GM12872 (cell line): ENCODE measurements at regions not wholly inside any gene's neighbourhood (a gene's known extent, or its start where the extent isn't known, plus 50 kb on each side); places are given as distances from the start of the nearest gene placed in this dataset.

Experiments
- TF ChIP-seq, protein P1 (sequence below): IDR thresholded peaks from 3 replicates; pipeline ENCODE4 v1.5.1; 2011; ENCODE audit warnings: low read depth, mild to moderate bottlenecking, low read length, moderate library complexity; ENCODE audit not compliant: insufficient read depth

DNA sequence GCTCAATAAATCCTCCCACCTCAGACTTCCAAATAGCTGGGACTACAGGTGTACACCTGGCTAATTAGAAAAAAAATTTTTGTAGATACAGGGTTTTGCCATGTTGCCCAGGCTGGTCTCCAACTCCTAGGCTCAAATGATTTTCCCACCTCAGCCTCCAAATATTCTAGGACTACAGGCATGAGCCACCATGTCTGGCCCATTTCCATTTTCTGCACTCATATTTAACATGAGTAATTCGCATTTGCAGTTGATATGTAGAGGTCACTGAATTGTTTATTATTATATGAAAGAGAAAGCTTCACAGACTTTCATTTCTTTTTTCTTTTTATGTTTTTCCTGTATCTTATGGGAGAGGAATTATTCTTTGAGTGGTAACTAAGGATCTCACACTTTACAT lies 492.7 kb downstream of the CNTN3 start:
- TF ChIP-seq, protein P1, sequence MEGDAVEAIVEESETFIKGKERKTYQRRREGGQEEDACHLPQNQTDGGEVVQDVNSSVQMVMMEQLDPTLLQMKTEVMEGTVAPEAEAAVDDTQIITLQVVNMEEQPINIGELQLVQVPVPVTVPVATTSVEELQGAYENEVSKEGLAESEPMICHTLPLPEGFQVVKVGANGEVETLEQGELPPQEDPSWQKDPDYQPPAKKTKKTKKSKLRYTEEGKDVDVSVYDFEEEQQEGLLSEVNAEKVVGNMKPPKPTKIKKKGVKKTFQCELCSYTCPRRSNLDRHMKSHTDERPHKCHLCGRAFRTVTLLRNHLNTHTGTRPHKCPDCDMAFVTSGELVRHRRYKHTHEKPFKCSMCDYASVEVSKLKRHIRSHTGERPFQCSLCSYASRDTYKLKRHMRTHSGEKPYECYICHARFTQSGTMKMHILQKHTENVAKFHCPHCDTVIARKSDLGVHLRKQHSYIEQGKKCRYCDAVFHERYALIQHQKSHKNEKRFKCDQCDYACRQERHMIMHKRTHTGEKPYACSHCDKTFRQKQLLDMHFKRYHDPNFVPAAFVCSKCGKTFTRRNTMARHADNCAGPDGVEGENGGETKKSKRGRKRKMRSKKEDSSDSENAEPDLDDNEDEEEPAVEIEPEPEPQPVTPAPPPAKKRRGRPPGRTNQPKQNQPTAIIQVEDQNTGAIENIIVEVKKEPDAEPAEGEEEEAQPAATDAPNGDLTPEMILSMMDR: no peak

DNA sequence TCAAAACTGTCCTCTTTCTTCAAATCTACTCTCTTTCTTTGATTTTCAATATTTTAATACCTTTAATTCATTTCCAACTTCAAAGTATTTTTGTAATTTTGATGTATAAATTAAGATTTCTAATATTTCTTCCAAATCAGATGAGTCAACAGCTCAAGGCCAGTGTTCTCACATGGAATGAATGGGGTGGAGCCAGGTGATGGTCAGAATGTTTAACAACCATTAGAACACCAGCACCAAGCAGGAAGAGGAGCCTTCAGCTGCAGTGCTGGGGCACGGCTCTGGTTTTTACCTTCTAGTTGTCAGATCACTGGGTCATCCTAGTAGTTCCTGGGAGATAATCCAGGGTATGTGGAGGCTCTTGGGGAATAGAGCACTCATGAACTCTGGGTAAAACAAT lies 494.5 kb upstream of the PDZRN3 start:
- TF ChIP-seq, protein P1: no peak

DNA sequence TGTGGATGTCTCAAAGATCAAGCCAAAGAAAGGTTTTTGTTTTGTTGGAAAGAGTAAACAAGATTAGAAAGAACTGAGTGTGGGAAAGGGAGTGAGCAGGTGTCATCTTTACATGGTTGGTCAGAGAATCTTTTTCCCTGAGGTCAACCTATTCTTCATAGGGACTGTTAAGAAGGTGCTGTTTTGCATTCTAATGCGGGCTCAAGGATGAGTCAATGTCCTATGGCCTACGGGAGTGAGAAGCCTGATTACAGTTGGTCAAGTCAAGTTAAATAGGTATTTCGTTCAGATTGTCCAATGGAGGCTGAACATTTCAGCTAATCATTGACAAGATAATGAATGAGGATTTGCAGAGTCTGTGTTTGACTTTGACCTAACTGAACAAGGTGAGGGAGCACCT lies 491.2 kb upstream of the PDZRN3 start:
- TF ChIP-seq, protein P1: no peak

DNA sequence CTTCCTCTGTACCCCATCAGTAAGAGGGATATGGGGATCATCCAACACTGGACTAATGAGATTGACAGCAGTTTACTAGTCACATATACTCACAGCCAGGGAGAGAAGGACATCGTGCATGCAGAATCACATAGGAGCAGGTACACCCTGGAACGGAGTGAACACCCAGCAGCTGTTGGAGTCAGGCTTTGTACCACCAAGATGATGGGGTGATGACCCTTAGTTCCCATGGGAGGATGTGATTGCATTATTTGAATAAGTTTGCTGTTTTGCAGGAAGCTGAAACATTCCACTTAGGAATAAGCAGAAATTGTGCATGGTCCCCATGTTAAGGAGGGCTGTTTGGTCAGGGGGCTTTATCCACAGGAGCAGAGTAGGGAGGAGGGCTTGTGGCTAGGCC lies 482.7 kb upstream of the PDZRN3 start:
- TF ChIP-seq, protein P1: no peak

- TF ChIP-seq, protein P1: no peak
These were observed 482.2 kb upstream of the PDZRN3 start for GRCh38 chr3:74106925-74107324.

DNA sequence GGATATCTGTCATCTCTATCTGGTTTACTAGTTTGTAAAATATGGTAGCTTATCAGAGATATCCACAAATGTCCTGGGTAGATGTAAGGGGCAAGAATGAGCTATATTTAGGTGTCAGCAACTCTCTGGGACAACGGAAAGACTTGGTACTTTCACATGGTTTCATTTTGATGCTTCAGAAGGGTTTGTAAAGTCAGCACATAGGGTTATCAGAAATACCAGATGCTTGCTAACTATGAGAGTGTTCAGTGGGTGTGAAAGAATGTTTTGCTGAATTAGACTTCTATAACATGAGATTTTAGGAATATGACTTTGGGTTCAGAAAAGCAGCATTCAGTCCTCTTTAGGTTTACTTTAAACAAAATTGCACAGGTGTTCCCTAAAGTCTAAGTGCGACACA lies 466.5 kb upstream of the PDZRN3 start:
- TF ChIP-seq, protein P1: no peak

GRCh38 chr3:74089814-74090213 lies 465.1 kb upstream of the PDZRN3 start:
- TF ChIP-seq, protein P1: no peak

DNA sequence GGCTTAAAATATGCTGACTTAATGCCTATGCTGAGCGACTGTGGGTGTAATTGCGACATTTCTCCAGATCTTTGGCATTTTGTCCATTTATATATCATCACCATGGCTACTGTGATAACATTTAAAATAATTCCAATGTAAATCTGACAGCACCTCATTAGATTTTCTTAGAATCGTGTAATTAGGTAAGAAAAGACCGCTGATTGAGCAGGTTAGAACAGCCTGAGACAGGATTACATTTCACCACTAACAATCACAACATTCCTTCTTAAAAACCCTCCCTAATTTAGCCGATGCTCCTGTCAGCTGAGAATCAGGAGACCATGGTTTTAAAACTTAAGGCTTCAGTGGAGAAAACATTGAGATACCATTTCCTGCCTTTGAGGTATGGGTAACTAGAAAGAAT lies 455.3 kb upstream of the PDZRN3 start:
- TF ChIP-seq, protein P1: no peak
